B cell (primary cell): ENCODE measurements at regions not wholly inside any gene's neighbourhood (a gene's known extent, or its start where the extent isn't known, plus 50 kb on each side); places are given as distances from the start of the nearest gene placed in this dataset.

ENCODE experiments used
- ATAC-seq: fragments of 200-7000 bp; cut with Tn5 transposase; one replicate; pipeline ENCODE4 v1.10.0; 2021; ENCODE audit warnings: low read depth, mild to moderate bottlenecking, moderate number of reproducible peaks, moderate library complexity
- CTCF ChIA-PET: fragments of 350-600 bp; sonication (Branson Sonifier 250); formaldehyde crosslinking; loops from one replicate; lab custom pipeline; 2021; ENCODE audit warnings: antibody characterized with exemption, inconsistent platforms; lab: Charles Lee
- POLR2A ChIA-PET: fragments of 350-600 bp; sonication (Branson Sonifier 250); formaldehyde crosslinking; loops from one replicate; lab custom pipeline; 2021; ENCODE audit warnings: antibody characterized with exemption; lab: Charles Lee
- DNase-seq: peaks from one replicate; pipeline ENCODE4 v3.0.0; 2013
- H2AFZ ChIP-seq: 2 replicates; pipeline ENCODE4 v1.6.1; 2012; ENCODE audit warnings: mild to moderate bottlenecking, low read depth, low read length; ENCODE audit not compliant: insufficient read depth, poor library complexity, severe bottlenecking
- H3K27ac ChIP-seq, 2 donors: 1 replicate in 1 of 2; 2 replicates in 1 of 2; pipeline ENCODE4 v1.5.1; 2012 to 2013; ENCODE audit warnings: low read length in 2 of 2, mild to moderate bottlenecking in 2 of 2, moderate library complexity in 1 of 2
- H3K27me3 ChIP-seq, 4 experiments: fragments of 200-600 bp in 1 of 4; sonication (generic) in 1 of 4; replicated peaks in 1 of 4; 1 replicate in 2 of 4; 2 replicates in 2 of 4; pipeline versions ENCODE4 v1.6.1 to v1.7.0; 2013 to 2016; ENCODE audit warnings: low read length in 3 of 4, mild to moderate bottlenecking in 2 of 4, mixed read lengths in 1 of 4, moderate library complexity in 1 of 4; ENCODE audit not compliant: insufficient read depth in 4 of 4, control insufficient read depth in 3 of 4; ENCODE audit errors: control extremely low read depth in 1 of 4
- H3K36me3 ChIP-seq, 2 experiments: replicated peaks in 1 of 2; 1 replicate in 1 of 2; 2 replicates in 1 of 2; pipeline versions ENCODE4 v1.6.1 to v1.7.1; 2013; ENCODE audit warnings: low read length in 1 of 2; ENCODE audit not compliant: insufficient read depth in 2 of 2, control insufficient read depth in 1 of 2; ENCODE audit errors: control extremely low read depth in 1 of 2, extremely low read depth in 1 of 2
- H3K4me1 ChIP-seq, 2 donors: fragments of 200-600 bp in 1 of 2; sonication (generic) in 1 of 2; 1 replicate in 1 of 2; 2 replicates in 1 of 2; pipeline versions ENCODE4 v1.5.1 to v1.6.1; 2013 to 2017; ENCODE audit warnings: low read length in 2 of 2; ENCODE audit not compliant: control insufficient read depth in 2 of 2, insufficient read depth in 2 of 2
- H3K4me2 ChIP-seq: replicated peaks from 2 replicates; pipeline ENCODE3; 2012; ENCODE audit warnings: mild to moderate bottlenecking, low read depth, low read length; ENCODE audit not compliant: poor library complexity, severe bottlenecking
- H3K4me3 ChIP-seq, 5 experiments: fragments of 200-600 bp in 1 of 5; sonication (generic) in 1 of 5; 1 replicate in 3 of 5; 2 replicates in 2 of 5; pipeline versions ENCODE4 v1.5.1 to v1.7.0; 2011 to 2016; ENCODE audit warnings: low read length in 4 of 5, mild to moderate bottlenecking in 4 of 5, low read depth in 2 of 5, control low read depth in 1 of 5, moderate library complexity in 1 of 5; ENCODE audit not compliant: insufficient read depth in 1 of 5; ENCODE audit errors: control extremely low read depth in 1 of 5, extremely low read depth in 1 of 5
- H3K79me2 ChIP-seq: fragments of 200-600 bp; sonication (generic); one replicate; pipeline ENCODE4 v1.6.0; 2016; ENCODE audit warnings: low read length; ENCODE audit not compliant: control insufficient read depth, insufficient read depth
- H3K9ac ChIP-seq: fragments of 200-600 bp; sonication (generic); 2 replicates; pipeline ENCODE4 v1.6.1; 2017; ENCODE audit warnings: mild to moderate bottlenecking, low read length, moderate library complexity
- H3K9me3 ChIP-seq, 3 donors: one replicate each; pipeline versions ENCODE4 v1.6.1 to v1.7.1; 2013; ENCODE audit warnings: low read length in 2 of 3; ENCODE audit not compliant: control insufficient read depth in 2 of 3, insufficient read depth in 1 of 3; ENCODE audit errors: control extremely low read depth in 1 of 3
- H4K20me1 ChIP-seq: 2 replicates; pipeline ENCODE4 v1.6.0; 2012; ENCODE audit warnings: mild to moderate bottlenecking, low read length; ENCODE audit not compliant: insufficient read depth, control insufficient read depth, poor library complexity, severe bottlenecking
- H3K27ac Mint-ChIP-seq: one replicate; pipeline ENCODE4 v1.8.0; 2021; ENCODE audit warnings: mixed read lengths
- H3K27me3 Mint-ChIP-seq: one replicate; pipeline ENCODE4 v1.8.0; 2021; ENCODE audit warnings: mixed read lengths
- H3K4me1 Mint-ChIP-seq: one replicate; pipeline ENCODE4 v1.8.0; 2021; ENCODE audit warnings: mixed read lengths
- H3K4me3 Mint-ChIP-seq: one replicate; pipeline ENCODE4 v1.8.0; 2021; ENCODE audit warnings: mixed read lengths
- H3K9me3 Mint-ChIP-seq: one replicate; pipeline ENCODE4 v1.8.0; 2022; ENCODE audit warnings: mixed read lengths; ENCODE audit not compliant: insufficient read depth
- CTCF ChIP-seq: fragments of 200-600 bp; IDR thresholded peaks from one replicate; pipeline ENCODE4 v1.8.0; 2022; ENCODE audit warnings: antibody characterized with exemption, mild to moderate bottlenecking
- EZH2 ChIP-seq: IDR thresholded peaks from 2 replicates; pipeline ENCODE4 v1.6.1; 2012; ENCODE audit warnings: borderline replicate concordance, low read depth, mild to moderate bottlenecking, moderate library complexity, low read length; ENCODE audit not compliant: insufficient read depth, poor library complexity, severe bottlenecking
- WGBS: methylation state at CpG from one replicate; pipeline ENCODE4 v1.1.5; 2013; ENCODE audit warnings: missing lambda C conversion rate; ENCODE audit not compliant: insufficient coverage; 5-methylcytosine and 5-hydroxymethylcytosine counted together
- intact Hi-C: fragments of 100-400 bp; cut with micrococcal nuclease; formaldehyde crosslinking; loops from one replicate; pipeline ENCODE4 v1.10.0; 2022

- Histone ChIP-seq H3K4me2 (no peak overlapping the region), H3K4me3 (no peak overlapping the region), H2AFZ (no peak overlapping the region), H3K27me3 (no peaks in the 10 kb centered on the region), H3K9me3 (peaks cover 0 to 3% (median 1%) of the 10 kb centered on the region in 3 donors), H3K79me2 (no peaks in the 10 kb centered on the region), H3K27ac (no peak overlapping the region), H3K36me3 (no peaks in the 10 kb centered on the region), H3K4me1 (no peaks in the 10 kb centered on the region), H4K20me1 (no peaks in the 10 kb centered on the region), H3K9ac (no peak overlapping the region)
- TF ChIP-seq EZH2, result no peak
- no peak for TF ChIP-seq CTCF
- POLR2A ChIA-PET, result no interaction called here
- ATAC-seq (no peak), DNase-seq (no peak)
- Mint-ChIP-seq H3K27me3 (no peaks in the 10 kb centered on the region), H3K4me3 (no peak overlapping the region), H3K9me3 (no peaks in the 10 kb centered on the region), H3K4me1 (no peaks in the 10 kb centered on the region), H3K27ac (no peak overlapping the region)
- CTCF ChIA-PET, result no interaction called here
- intact Hi-C loops, result no loop called here
- WGBS, result 94% methylated on average over 2 of the region's 3 CpGs
These were observed 735.4 kb upstream of the GRM7 start for GRCh38 chr3:6125520-6125919.

GRCh38 chr3:6132684-6133432 is 728.1 kb upstream of the GRM7 start:
- Histone ChIP-seq H3K9ac (no peak overlapping the region), H3K4me1 (no peaks in the 10 kb centered on the region), H3K27ac (no peak overlapping the region), H3K27me3 (no peaks in the 10 kb centered on the region), H2AFZ (no peak overlapping the region), H4K20me1 (no peaks in the 10 kb centered on the region), H3K36me3 (no peaks in the 10 kb centered on the region), H3K4me3 (no peak overlapping the region), H3K79me2 (no peaks in the 10 kb centered on the region), H3K9me3 (peaks cover 0 to 3% (median 0%) of the 10 kb centered on the region in 3 donors), H3K4me2 (no peak overlapping the region)
- CTCF ChIA-PET, result no interaction called here
- TF ChIP-seq EZH2, result no peak
- no peak for TF ChIP-seq CTCF
- H3K4me1 Mint-ChIP-seq, result no peaks in the 10 kb centered on the region
- DNase-seq (no peak), ATAC-seq (no peak)
- no peak overlapping the region for H3K4me3 Mint-ChIP-seq
- POLR2A ChIA-PET, result no interaction called here
- no peaks in the 10 kb centered on the region for H3K27me3 Mint-ChIP-seq
- peaks cover 4% of the 10 kb centered on the region for H3K9me3 Mint-ChIP-seq
- no peak overlapping the region for H3K27ac Mint-ChIP-seq
- WGBS, result 90% methylated on average over 4 of the region's 8 CpGs
- intact Hi-C loops, result no loop called here
